ENCODE measurements at regions not wholly inside any gene's neighbourhood (a gene's known extent, or its start where the extent isn't known, plus 50 kb on each side); places are given as distances from the start of the nearest gene placed in this dataset.

GRCh38 chr14:101137234-101137633 lies 233.7 kb upstream of the RTL1 start:
- H3K27me3 Mint-ChIP-seq (ENCODE audit: low read depth), result peaks cover 21% of the 10 kb centered on the region
- DNase-seq (no peak), ATAC-seq (replicated peaks in 1 of 2) (no peak)
- H3K36me3 Mint-ChIP-seq (ENCODE audit: insufficient read depth in 2 of 2), result peaks cover 0 to 5% of the 10 kb centered on the region in 2 donors
- peaks cover 8% of the 10 kb centered on the region for H3K4me1 Mint-ChIP-seq (ENCODE audit: low read depth)
- H3K4me3 Mint-ChIP-seq, result no peak overlapping the region
- H3K27ac Mint-ChIP-seq, result no peak overlapping the region
- H3K9me3 Mint-ChIP-seq, result peaks cover 5 to 12% of the 10 kb centered on the region in 2 donors

- Mint-ChIP-seq H3K4me1 (ENCODE audit: low read depth) (no peaks in the 10 kb centered on the region), H3K9me3 (peaks cover 9 to 10% of the 10 kb centered on the region in 2 donors)
- ATAC-seq (replicated peaks in 1 of 2), result no peak
Measured at GRCh38 chr14:101147848-101148247, 244.3 kb upstream of the RTL1 start.

GRCh38 chr14:101150039-101150610 lies 246.6 kb upstream of the RTL1 start:
- Mint-ChIP-seq H3K27ac (no peak overlapping the region), H3K27me3 (ENCODE audit: low read depth) (peaks cover 4% of the 10 kb centered on the region), H3K9me3 (peaks cover 4 to 10% of the 10 kb centered on the region in 2 donors), H3K4me3 (no peak overlapping the region), H3K4me1 (ENCODE audit: low read depth) (no peaks in the 10 kb centered on the region), H3K36me3 (ENCODE audit: insufficient read depth in 2 of 2) (peaks cover 0 to 2% of the 10 kb centered on the region in 2 donors)
- ATAC-seq (replicated peaks in 1 of 2) (no peak), DNase-seq (no peak)

More at GRCh38 chr14:101147848-101148247, 244.3 kb upstream of the RTL1 start:
- no peak for DNase-seq
- H3K4me3 Mint-ChIP-seq, result no peak overlapping the region
- peaks cover 0 to 2% of the 10 kb centered on the region in 2 donors for H3K36me3 Mint-ChIP-seq (ENCODE audit: insufficient read depth in 2 of 2)
- no peaks in the 10 kb centered on the region for H3K27me3 Mint-ChIP-seq (ENCODE audit: low read depth)
- no peak overlapping the region for H3K27ac Mint-ChIP-seq

GRCh38 chr14:101151226-101151926 lies 247.9 kb upstream of the RTL1 start:
- Mint-ChIP-seq H3K4me1 (ENCODE audit: low read depth) (no peaks in the 10 kb centered on the region), H3K27me3 (ENCODE audit: low read depth) (peaks cover 4% of the 10 kb centered on the region), H3K27ac (no peak overlapping the region), H3K4me3 (no peak overlapping the region), H3K9me3 (peaks cover 4 to 9% of the 10 kb centered on the region in 2 donors), H3K36me3 (ENCODE audit: insufficient read depth in 2 of 2) (peaks cover 0 to 2% of the 10 kb centered on the region in 2 donors)
- DNase-seq, result no peak
- no peak for ATAC-seq (replicated peaks in 1 of 2)

GRCh38 chr14:101151927-101152305 lies 248.4 kb upstream of the RTL1 start:
- H3K36me3 Mint-ChIP-seq (ENCODE audit: insufficient read depth in 2 of 2), result peaks cover 0 to 2% of the 10 kb centered on the region in 2 donors

GRCh38 chr14:101152855-101153254 lies 249.3 kb upstream of the RTL1 start:
- Mint-ChIP-seq H3K27me3 (ENCODE audit: low read depth) (peaks cover 14% of the 10 kb centered on the region), H3K4me1 (ENCODE audit: low read depth) (no peaks in the 10 kb centered on the region), H3K4me3 (no peak overlapping the region), H3K27ac (no peak overlapping the region), H3K9me3 (peaks cover 2 to 4% of the 10 kb centered on the region in 2 donors), H3K36me3 (ENCODE audit: insufficient read depth in 2 of 2) (peaks cover 0 to 2% of the 10 kb centered on the region in 2 donors)
- ATAC-seq (replicated peaks in 1 of 2), result no peak
- no peak for DNase-seq

More at GRCh38 chr14:101151927-101152305, 248.4 kb upstream of the RTL1 start:
- Mint-ChIP-seq H3K4me3 (no peak overlapping the region), H3K27me3 (ENCODE audit: low read depth) (peaks cover 7% of the 10 kb centered on the region), H3K9me3 (peaks cover 4 to 7% of the 10 kb centered on the region in 2 donors), H3K4me1 (ENCODE audit: low read depth) (no peaks in the 10 kb centered on the region), H3K27ac (no peak overlapping the region)
- DNase-seq (no peak), ATAC-seq (replicated peaks in 1 of 2) (no peak)

- H3K27ac Mint-ChIP-seq, result no peak overlapping the region
- H3K9me3 Mint-ChIP-seq, result no peaks in the 10 kb centered on the region
- ATAC-seq (replicated peaks in 1 of 2), result no peak
- DNase-seq, result no peak
- H3K4me3 Mint-ChIP-seq, result no peak overlapping the region
- H3K36me3 Mint-ChIP-seq (ENCODE audit: insufficient read depth in 2 of 2), result no peaks in the 10 kb centered on the region
- H3K4me1 Mint-ChIP-seq (ENCODE audit: low read depth), result no peaks in the 10 kb centered on the region
- H3K27me3 Mint-ChIP-seq (ENCODE audit: low read depth), result peaks cover 14% of the 10 kb centered on the region
Measured at GRCh38 chr14:101153691-101154090, 250.2 kb upstream of the RTL1 start.

GRCh38 chr14:101155575-101155974 lies 252.1 kb upstream of the RTL1 start:
- no peak overlapping the region for H3K4me3 Mint-ChIP-seq
- H3K27me3 Mint-ChIP-seq (ENCODE audit: low read depth), result peaks cover 29% of the 10 kb centered on the region
- ATAC-seq (replicated peaks in 1 of 2), result no peak
- no peak overlapping the region for H3K27ac Mint-ChIP-seq
- H3K4me1 Mint-ChIP-seq (ENCODE audit: low read depth), result no peaks in the 10 kb centered on the region
- no peaks in the 10 kb centered on the region for H3K36me3 Mint-ChIP-seq (ENCODE audit: insufficient read depth in 2 of 2)
- DNase-seq, result no peak
- no peaks in the 10 kb centered on the region for H3K9me3 Mint-ChIP-seq

- Mint-ChIP-seq H3K27ac (no peak overlapping the region), H3K4me3 (no peak overlapping the region), H3K9me3 (peaks cover 6 to 11% of the 10 kb centered on the region in 2 donors), H3K27me3 (ENCODE audit: low read depth) (no peaks in the 10 kb centered on the region), H3K36me3 (ENCODE audit: insufficient read depth in 2 of 2) (peaks cover 2 to 4% of the 10 kb centered on the region in 2 donors), H3K4me1 (ENCODE audit: low read depth) (no peaks in the 10 kb centered on the region)
- DNase-seq (no peak), ATAC-seq (replicated peaks in 1 of 2) (no peak)
Measured at GRCh38 chr14:101167428-101167827, 263.9 kb upstream of the RTL1 start.

- H3K27me3 Mint-ChIP-seq (ENCODE audit: low read depth), result no peaks in the 10 kb centered on the region
- H3K36me3 Mint-ChIP-seq (ENCODE audit: insufficient read depth in 2 of 2), result peaks cover 2 to 4% of the 10 kb centered on the region in 2 donors
- peaks cover 8 to 11% of the 10 kb centered on the region in 2 donors for H3K9me3 Mint-ChIP-seq
- H3K4me3 Mint-ChIP-seq, result no peak overlapping the region
- no peak for DNase-seq
- ATAC-seq (replicated peaks in 1 of 2), result no peak
- no peak overlapping the region for H3K27ac Mint-ChIP-seq
- no peaks in the 10 kb centered on the region for H3K4me1 Mint-ChIP-seq (ENCODE audit: low read depth)
Measured at GRCh38 chr14:101169267-101169666, 265.7 kb upstream of the RTL1 start.

- Mint-ChIP-seq H3K36me3 (ENCODE audit: insufficient read depth in 2 of 2) (peaks cover 2 to 4% of the 10 kb centered on the region in 2 donors), H3K27ac (no peak overlapping the region), H3K27me3 (ENCODE audit: low read depth) (no peaks in the 10 kb centered on the region), H3K4me1 (ENCODE audit: low read depth) (no peaks in the 10 kb centered on the region), H3K4me3 (no peak overlapping the region), H3K9me3 (peaks cover 7 to 8% of the 10 kb centered on the region in 2 donors)
- DNase-seq, result no peak
- no peak for ATAC-seq (replicated peaks in 1 of 2)
Measured at GRCh38 chr14:101171650-101172049, 268.1 kb upstream of the RTL1 start.

- no peak overlapping the region for H3K4me3 Mint-ChIP-seq
- H3K27me3 Mint-ChIP-seq (ENCODE audit: low read depth), result no peaks in the 10 kb centered on the region
- peaks cover 0 to 3% of the 10 kb centered on the region in 2 donors for H3K9me3 Mint-ChIP-seq
- DNase-seq (no peak), ATAC-seq (replicated peaks in 1 of 2) (no peak)
- H3K27ac Mint-ChIP-seq, result no peak overlapping the region
- H3K36me3 Mint-ChIP-seq (ENCODE audit: insufficient read depth in 2 of 2), result no peaks in the 10 kb centered on the region
- H3K4me1 Mint-ChIP-seq (ENCODE audit: low read depth), result no peaks in the 10 kb centered on the region
Measured at GRCh38 chr14:101173698-101174521, 270.4 kb upstream of the RTL1 start.

- DNase-seq (no peak), ATAC-seq (replicated peaks in 1 of 2) (no peak)
- Mint-ChIP-seq H3K36me3 (ENCODE audit: insufficient read depth in 2 of 2) (no peaks in the 10 kb centered on the region), H3K27me3 (ENCODE audit: low read depth) (no peaks in the 10 kb centered on the region), H3K4me3 (no peak overlapping the region), H3K27ac (no peak overlapping the region), H3K9me3 (peaks cover 0 to 3% of the 10 kb centered on the region in 2 donors), H3K4me1 (ENCODE audit: low read depth) (no peaks in the 10 kb centered on the region)
Measured at GRCh38 chr14:101174522-101174838, 271.0 kb upstream of the RTL1 start.

Data from activated T-cell treated with anti-CD3 and anti-CD28 coated beads, Interleukin-2, amount 50 U/mL, for 72 hours (primary cell).